Esophagus squamous epithelium (tissue), 4 donors: ENCODE measurements at regions not wholly inside any gene's neighbourhood (a gene's known extent, or its start where the extent isn't known, plus 50 kb on each side); places are given as distances from the start of the nearest gene placed in this dataset.

Experiments
- POLR2A ChIP-seq, 4 donors: fragments of 450-650 bp; IDR thresholded peaks; one replicate each; pipeline ENCODE4 v1.6.1; 2017; ENCODE audit warnings: antibody characterized with exemption in 4 of 4, mild to moderate bottlenecking in 4 of 4, moderate library complexity in 3 of 4
- TF ChIP-seq, protein P1 (sequence below), 6 experiments: fragments of 450-650 bp in 4 of 6; fragments of 200-600 bp in 2 of 6; sonication (generic) in 2 of 6; IDR thresholded peaks; one replicate each; pipeline ENCODE4 v1.5.1; 2016 to 2019; ENCODE audit warnings: antibody characterized with exemption in 6 of 6, mild to moderate bottlenecking in 4 of 6, moderate library complexity in 4 of 6

- no peak for TF ChIP-seq POLR2A (IDR thresholded peaks at IDR 0.05)
- TF ChIP-seq, protein P1, sequence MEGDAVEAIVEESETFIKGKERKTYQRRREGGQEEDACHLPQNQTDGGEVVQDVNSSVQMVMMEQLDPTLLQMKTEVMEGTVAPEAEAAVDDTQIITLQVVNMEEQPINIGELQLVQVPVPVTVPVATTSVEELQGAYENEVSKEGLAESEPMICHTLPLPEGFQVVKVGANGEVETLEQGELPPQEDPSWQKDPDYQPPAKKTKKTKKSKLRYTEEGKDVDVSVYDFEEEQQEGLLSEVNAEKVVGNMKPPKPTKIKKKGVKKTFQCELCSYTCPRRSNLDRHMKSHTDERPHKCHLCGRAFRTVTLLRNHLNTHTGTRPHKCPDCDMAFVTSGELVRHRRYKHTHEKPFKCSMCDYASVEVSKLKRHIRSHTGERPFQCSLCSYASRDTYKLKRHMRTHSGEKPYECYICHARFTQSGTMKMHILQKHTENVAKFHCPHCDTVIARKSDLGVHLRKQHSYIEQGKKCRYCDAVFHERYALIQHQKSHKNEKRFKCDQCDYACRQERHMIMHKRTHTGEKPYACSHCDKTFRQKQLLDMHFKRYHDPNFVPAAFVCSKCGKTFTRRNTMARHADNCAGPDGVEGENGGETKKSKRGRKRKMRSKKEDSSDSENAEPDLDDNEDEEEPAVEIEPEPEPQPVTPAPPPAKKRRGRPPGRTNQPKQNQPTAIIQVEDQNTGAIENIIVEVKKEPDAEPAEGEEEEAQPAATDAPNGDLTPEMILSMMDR (IDR thresholded peaks at IDR 0.05) = no peak
Measured at GRCh38 chr16:17696616-17697015, 225.9 kb upstream of the XYLT1 start.
